SK-N-SH (cell line): ENCODE measurements at regions not wholly inside any gene's neighbourhood (a gene's known extent, or its start where the extent isn't known, plus 50 kb on each side); places are given as distances from the start of the nearest gene placed in this dataset.

Experiments
- FOXJ3 ChIP-seq: sonication (generic); formaldehyde crosslinking; IDR thresholded peaks from 2 replicates; pipeline ENCODE4 v1.5.1; 2020; ENCODE audit warnings: mild to moderate bottlenecking, missing genetic modification reagents
- MXI1 ChIP-seq: IDR thresholded peaks from 2 replicates; pipeline ENCODE4 v1.6.1; 2012; ENCODE audit warnings: mild to moderate bottlenecking, low read depth, low read length, improper control_type of control experiment
- SIN3A ChIP-seq: IDR thresholded peaks from 2 replicates; pipeline ENCODE4 v1.6.1; 2012; ENCODE audit warnings: low read depth, mild to moderate bottlenecking, low read length, moderate library complexity, borderline replicate concordance
- TAF1 ChIP-seq: IDR thresholded peaks from 2 replicates; pipeline ENCODE4 v1.6.1; 2012; ENCODE audit warnings: low read depth, mild to moderate bottlenecking, low read length, moderate library complexity, borderline replicate concordance
- TEAD4 ChIP-seq: IDR thresholded peaks from 2 replicates; pipeline ENCODE4 v1.4.0; 2012; ENCODE audit warnings: mild to moderate bottlenecking, borderline replicate concordance; ENCODE audit not compliant: insufficient read depth
- USF2 ChIP-seq: fragments of 150-350 bp; IDR thresholded peaks from 2 replicates; pipeline ENCODE4 v1.6.1; 2017; ENCODE audit warnings: antibody characterized with exemption, low read length, low read depth, borderline replicate concordance
- YY1 ChIP-seq: IDR thresholded peaks from 2 replicates; pipeline ENCODE4 v1.4.0; 2012; ENCODE audit warnings: low read depth, mild to moderate bottlenecking
- TF ChIP-seq, protein P1 (sequence below): fragments of 200-600 bp; sonication (generic); IDR thresholded peaks from 2 replicates; pipeline ENCODE4 v1.6.1; 2017; ENCODE audit warnings: antibody characterized with exemption, mild to moderate bottlenecking, moderate library complexity
- TF ChIP-seq, protein P2 (sequence below): IDR thresholded peaks from 2 replicates; pipeline ENCODE4 v1.6.1; 2012; ENCODE audit warnings: mild to moderate bottlenecking, low read depth, low read length, moderate library complexity

- TF ChIP-seq, protein P1, sequence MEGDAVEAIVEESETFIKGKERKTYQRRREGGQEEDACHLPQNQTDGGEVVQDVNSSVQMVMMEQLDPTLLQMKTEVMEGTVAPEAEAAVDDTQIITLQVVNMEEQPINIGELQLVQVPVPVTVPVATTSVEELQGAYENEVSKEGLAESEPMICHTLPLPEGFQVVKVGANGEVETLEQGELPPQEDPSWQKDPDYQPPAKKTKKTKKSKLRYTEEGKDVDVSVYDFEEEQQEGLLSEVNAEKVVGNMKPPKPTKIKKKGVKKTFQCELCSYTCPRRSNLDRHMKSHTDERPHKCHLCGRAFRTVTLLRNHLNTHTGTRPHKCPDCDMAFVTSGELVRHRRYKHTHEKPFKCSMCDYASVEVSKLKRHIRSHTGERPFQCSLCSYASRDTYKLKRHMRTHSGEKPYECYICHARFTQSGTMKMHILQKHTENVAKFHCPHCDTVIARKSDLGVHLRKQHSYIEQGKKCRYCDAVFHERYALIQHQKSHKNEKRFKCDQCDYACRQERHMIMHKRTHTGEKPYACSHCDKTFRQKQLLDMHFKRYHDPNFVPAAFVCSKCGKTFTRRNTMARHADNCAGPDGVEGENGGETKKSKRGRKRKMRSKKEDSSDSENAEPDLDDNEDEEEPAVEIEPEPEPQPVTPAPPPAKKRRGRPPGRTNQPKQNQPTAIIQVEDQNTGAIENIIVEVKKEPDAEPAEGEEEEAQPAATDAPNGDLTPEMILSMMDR, result no peak
- no peak for TF ChIP-seq TAF1
- TF ChIP-seq MXI1, result no peak
- no peak for TF ChIP-seq SIN3A
- TF ChIP-seq FOXJ3 (CRISPR knock-in tag), result no peak
- TF ChIP-seq YY1, result no peak
- TF ChIP-seq, protein P2, sequence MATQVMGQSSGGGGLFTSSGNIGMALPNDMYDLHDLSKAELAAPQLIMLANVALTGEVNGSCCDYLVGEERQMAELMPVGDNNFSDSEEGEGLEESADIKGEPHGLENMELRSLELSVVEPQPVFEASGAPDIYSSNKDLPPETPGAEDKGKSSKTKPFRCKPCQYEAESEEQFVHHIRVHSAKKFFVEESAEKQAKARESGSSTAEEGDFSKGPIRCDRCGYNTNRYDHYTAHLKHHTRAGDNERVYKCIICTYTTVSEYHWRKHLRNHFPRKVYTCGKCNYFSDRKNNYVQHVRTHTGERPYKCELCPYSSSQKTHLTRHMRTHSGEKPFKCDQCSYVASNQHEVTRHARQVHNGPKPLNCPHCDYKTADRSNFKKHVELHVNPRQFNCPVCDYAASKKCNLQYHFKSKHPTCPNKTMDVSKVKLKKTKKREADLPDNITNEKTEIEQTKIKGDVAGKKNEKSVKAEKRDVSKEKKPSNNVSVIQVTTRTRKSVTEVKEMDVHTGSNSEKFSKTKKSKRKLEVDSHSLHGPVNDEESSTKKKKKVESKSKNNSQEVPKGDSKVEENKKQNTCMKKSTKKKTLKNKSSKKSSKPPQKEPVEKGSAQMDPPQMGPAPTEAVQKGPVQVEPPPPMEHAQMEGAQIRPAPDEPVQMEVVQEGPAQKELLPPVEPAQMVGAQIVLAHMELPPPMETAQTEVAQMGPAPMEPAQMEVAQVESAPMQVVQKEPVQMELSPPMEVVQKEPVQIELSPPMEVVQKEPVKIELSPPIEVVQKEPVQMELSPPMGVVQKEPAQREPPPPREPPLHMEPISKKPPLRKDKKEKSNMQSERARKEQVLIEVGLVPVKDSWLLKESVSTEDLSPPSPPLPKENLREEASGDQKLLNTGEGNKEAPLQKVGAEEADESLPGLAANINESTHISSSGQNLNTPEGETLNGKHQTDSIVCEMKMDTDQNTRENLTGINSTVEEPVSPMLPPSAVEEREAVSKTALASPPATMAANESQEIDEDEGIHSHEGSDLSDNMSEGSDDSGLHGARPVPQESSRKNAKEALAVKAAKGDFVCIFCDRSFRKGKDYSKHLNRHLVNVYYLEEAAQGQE, result no peak
- no peak for TF ChIP-seq USF2
- TF ChIP-seq TEAD4, result no peak
Observed at GRCh38 chr22:22082960-22083359, 100.4 kb upstream of the TOP3B start.
